ENCODE measurements at regions not wholly inside any gene's neighbourhood (a gene's known extent, or its start where the extent isn't known, plus 50 kb on each side); places are given as distances from the start of the nearest gene placed in this dataset.

DNA sequence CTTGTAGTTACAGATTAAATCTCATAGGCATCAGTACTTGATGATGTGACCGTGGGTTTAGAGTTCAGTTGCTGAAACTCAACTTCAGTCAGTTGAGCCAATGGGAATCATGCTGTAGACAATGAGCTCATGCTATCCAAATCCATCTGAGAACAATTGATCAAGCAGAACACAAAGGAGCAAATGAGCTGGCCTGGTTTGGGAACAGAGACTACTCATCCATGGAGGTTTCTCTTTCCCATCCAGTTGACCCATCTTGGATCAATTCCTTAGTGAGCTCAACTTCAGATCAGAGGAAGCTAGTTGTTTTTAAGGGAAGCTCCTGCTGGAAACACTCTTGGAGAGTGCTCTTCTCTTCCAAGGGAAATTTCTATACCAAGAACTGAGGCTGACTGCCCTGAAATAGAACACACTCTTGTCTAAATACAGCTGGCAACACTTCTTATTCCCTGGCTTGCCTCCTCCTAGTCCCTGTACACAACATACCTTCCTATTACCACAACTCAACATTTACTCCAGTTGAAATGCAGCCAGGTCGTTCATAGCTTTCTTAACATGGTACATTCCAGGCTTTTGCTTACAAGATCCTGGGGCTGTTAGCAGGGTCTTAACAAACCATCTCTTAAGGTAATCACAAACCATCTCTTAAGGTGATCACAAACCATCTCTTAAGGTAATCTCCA lies 203.9 kb upstream of the PRDM1 start:
- Histone ChIP-seq H3K4me2 (no peak overlapping the region), H3K4me1 (no peaks in the 10 kb centered on the region), H3K9me3 (no peaks in the 10 kb centered on the region), H3K4me3 (no peak overlapping the region), H3K27ac (no peak overlapping the region)
- no peak for DNase-seq (ENCODE audit: low read depth in 1 of 2, low spot score in 1 of 2)
- WGBS (ENCODE audit: missing lambda C conversion rate), result 52% methylated on average over 2 of the region's 2 CpGs
- POLR2A ChIA-PET, result no interaction called here
- FAIRE-seq, result no peak
- ATAC-seq, result no peak
- no peak for TF ChIP-seq ZC3H11A (IDR thresholded peaks at IDR 0.05)
- TF ChIP-seq SMC3 (IDR thresholded peaks at IDR 0.05), result no peak
- no peak for TF ChIP-seq EHF (CRISPR knock-in tag; IDR thresholded peaks at IDR 0.05)
- no peak for TF ChIP-seq KDM5A (IDR thresholded peaks at IDR 0.05)
- no peak for TF ChIP-seq MYC (IDR thresholded peaks at IDR 0.05; ENCODE audit: borderline replicate concordance, low read length)
- no peak for TF ChIP-seq CBX2 (IDR thresholded peaks at IDR 0.05; ENCODE audit: borderline replicate concordance, low read depth)
- no peak for TF ChIP-seq MAX (IDR thresholded peaks at IDR 0.05)
- TF ChIP-seq RAD21 (conservative IDR thresholded peaks at IDR 0.05 in 1 of 2, IDR thresholded peaks at IDR 0.05 in 1 of 2), result no peak
- TF ChIP-seq BCL3 (IDR thresholded peaks at IDR 0.05), result no peak
- TF ChIP-seq, protein P1, sequence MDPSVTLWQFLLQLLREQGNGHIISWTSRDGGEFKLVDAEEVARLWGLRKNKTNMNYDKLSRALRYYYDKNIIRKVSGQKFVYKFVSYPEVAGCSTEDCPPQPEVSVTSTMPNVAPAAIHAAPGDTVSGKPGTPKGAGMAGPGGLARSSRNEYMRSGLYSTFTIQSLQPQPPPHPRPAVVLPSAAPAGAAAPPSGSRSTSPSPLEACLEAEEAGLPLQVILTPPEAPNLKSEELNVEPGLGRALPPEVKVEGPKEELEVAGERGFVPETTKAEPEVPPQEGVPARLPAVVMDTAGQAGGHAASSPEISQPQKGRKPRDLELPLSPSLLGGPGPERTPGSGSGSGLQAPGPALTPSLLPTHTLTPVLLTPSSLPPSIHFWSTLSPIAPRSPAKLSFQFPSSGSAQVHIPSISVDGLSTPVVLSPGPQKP (IDR thresholded peaks at IDR 0.05; ENCODE audit: low read depth, low read length), result no peak
- no peak for TF ChIP-seq RARB (CRISPR knock-in tag; IDR thresholded peaks at IDR 0.05)
- TF ChIP-seq, protein P2, sequence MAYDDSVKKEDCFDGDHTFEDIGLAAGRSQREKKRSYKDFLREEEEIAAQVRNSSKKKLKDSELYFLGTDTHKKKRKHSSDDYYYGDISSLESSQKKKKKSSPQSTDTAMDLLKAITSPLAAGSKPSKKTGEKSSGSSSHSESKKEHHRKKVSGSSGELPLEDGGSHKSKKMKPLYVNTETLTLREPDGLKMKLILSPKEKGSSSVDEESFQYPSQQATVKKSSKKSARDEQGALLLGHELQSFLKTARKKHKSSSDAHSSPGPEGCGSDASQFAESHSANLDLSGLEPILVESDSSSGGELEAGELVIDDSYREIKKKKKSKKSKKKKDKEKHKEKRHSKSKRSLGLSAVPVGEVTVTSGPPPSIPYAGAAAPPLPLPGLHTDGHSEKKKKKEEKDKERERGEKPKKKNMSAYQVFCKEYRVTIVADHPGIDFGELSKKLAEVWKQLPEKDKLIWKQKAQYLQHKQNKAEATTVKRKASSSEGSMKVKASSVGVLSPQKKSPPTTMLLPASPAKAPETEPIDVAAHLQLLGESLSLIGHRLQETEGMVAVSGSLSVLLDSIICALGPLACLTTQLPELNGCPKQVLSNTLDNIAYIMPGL (CRISPR knock-in tag; IDR thresholded peaks at IDR 0.05; ENCODE audit: borderline replicate concordance), result no peak
- no peak for TF ChIP-seq NR3C1 (IDR thresholded peaks at IDR 0.05)
- no peak for TF ChIP-seq ZFP36 (IDR thresholded peaks at IDR 0.05; ENCODE audit: borderline replicate concordance, partially characterized antibody)
- TF ChIP-seq HDAC2 (IDR thresholded peaks at IDR 0.05), result no peak
- no peak for TF ChIP-seq REST (IDR thresholded peaks at IDR 0.05)
- TF ChIP-seq, protein P3, sequence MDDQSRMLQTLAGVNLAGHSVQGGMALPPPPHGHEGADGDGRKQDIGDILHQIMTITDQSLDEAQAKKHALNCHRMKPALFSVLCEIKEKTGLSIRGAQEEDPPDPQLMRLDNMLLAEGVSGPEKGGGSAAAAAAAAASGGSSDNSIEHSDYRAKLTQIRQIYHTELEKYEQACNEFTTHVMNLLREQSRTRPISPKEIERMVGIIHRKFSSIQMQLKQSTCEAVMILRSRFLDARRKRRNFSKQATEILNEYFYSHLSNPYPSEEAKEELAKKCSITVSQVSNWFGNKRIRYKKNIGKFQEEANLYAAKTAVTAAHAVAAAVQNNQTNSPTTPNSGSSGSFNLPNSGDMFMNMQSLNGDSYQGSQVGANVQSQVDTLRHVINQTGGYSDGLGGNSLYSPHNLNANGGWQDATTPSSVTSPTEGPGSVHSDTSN (IDR thresholded peaks at IDR 0.05), result no peak
- TF ChIP-seq FOXS1 (CRISPR knock-in tag; IDR thresholded peaks at IDR 0.05), result no peak
- TF ChIP-seq HOXA7 (CRISPR knock-in tag; IDR thresholded peaks at IDR 0.05), result no peak
- TF ChIP-seq ZNF302 (CRISPR knock-in tag; IDR thresholded peaks at IDR 0.05), result no peak
- CTCF ChIA-PET, result interaction anchor here (1.1 kb wide), 1 partner anchor 53 kb away, joined by 3 read pairs; no protein-coding TSS in a partner anchor
